ENCODE measurements at regions not wholly inside any gene's neighbourhood (a gene's known extent, or its start where the extent isn't known, plus 50 kb on each side); places are given as distances from the start of the nearest gene placed in this dataset.

GRCh38 chr9:69993110-69993509 is 50.5 kb upstream of the MAMDC2 start:
- Histone ChIP-seq H3K14ac (replicated peaks; ENCODE audit: low read depth, low read length) (no peak overlapping the region), H2BK5ac (ENCODE audit: low read depth, low read length, poor library complexity, severe bottlenecking) (no peak overlapping the region), H2AK9ac (replicated peaks; ENCODE audit: low read depth, low read length, poor library complexity) (no peak overlapping the region), H2BK120ac (ENCODE audit: low read depth, low read length) (no peak overlapping the region), H2AFZ (replicated peaks; ENCODE audit: low read length, poor library complexity) (peak overlapping the region; percentile 13), H3K4me2 (ENCODE audit: low read depth, low read length) (no peak overlapping the region), H4K8ac (ENCODE audit: low read depth in 2 of 2, low read length in 2 of 2) (no peak overlapping the region), H3K9me1 (ENCODE audit: insufficient read depth, low read length) (no peaks in the 10 kb centered on the region), H3K4me1 (ENCODE audit: control insufficient read depth, insufficient read depth, low read length) (peaks cover 1% of the 10 kb centered on the region; the same call in 1 of the 2 replicates), H3K36me3 (ENCODE audit: control insufficient read depth, insufficient read depth, low read length) (no peaks in the 10 kb centered on the region), H3K4me3 (ENCODE audit: insufficient read depth, low read depth, low read length) (no peak overlapping the region), H2AK5ac (ENCODE audit: low read depth, low read length) (no peak overlapping the region), H4K91ac (ENCODE audit: insufficient read depth, low read depth, low read length) (no peak overlapping the region), H3K18ac (ENCODE audit: low read depth, low read length) (no peak overlapping the region), H3K27me3 (ENCODE audit: control insufficient read depth, insufficient read depth, low read length) (no peaks in the 10 kb centered on the region; the same call in 1 of the 2 replicates), H3K4ac (ENCODE audit: low read depth, low read length) (no peak overlapping the region), H3K9ac (ENCODE audit: low read depth, low read length) (no peak overlapping the region), H2BK20ac (ENCODE audit: low read depth, low read length) (no peak overlapping the region), H4K20me1 (ENCODE audit: insufficient read depth, low read length) (no peaks in the 10 kb centered on the region), H3K27ac (ENCODE audit: insufficient read depth, low read length) (no peak overlapping the region), H3K9me3 (ENCODE audit: control insufficient read depth, insufficient read depth, low read length) (no peaks in the 10 kb centered on the region), H4K5ac (ENCODE audit: low read depth, low read length) (no peak overlapping the region), H3K56ac (ENCODE audit: extremely low read depth, insufficient read depth, low read length) (no peak overlapping the region), H3K23ac (ENCODE audit: low read depth, low read length) (no peak overlapping the region), H3K79me1 (ENCODE audit: low read depth in 1 of 2, low read length in 2 of 2) (no peaks in the 10 kb centered on the region), H2BK15ac (ENCODE audit: low read depth, low read length) (no peak overlapping the region)
- TF ChIP-seq MXI1 (IDR thresholded peaks at IDR 0.05; ENCODE audit: borderline replicate concordance, low read depth, low read length) = no peak
- no peak for TF ChIP-seq CHD1 (IDR thresholded peaks at IDR 0.05; ENCODE audit: low read depth, low read length)
- TF ChIP-seq NFE2L2 (IDR thresholded peaks at IDR 0.05; ENCODE audit: low read depth, low read length) = no peak
- no peak for TF ChIP-seq MAFK (IDR thresholded peaks at IDR 0.05; ENCODE audit: low read depth, low read length)
- TF ChIP-seq, protein P1, sequence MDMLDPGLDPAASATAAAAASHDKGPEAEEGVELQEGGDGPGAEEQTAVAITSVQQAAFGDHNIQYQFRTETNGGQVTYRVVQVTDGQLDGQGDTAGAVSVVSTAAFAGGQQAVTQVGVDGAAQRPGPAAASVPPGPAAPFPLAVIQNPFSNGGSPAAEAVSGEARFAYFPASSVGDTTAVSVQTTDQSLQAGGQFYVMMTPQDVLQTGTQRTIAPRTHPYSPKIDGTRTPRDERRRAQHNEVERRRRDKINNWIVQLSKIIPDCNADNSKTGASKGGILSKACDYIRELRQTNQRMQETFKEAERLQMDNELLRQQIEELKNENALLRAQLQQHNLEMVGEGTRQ (IDR thresholded peaks at IDR 0.05; ENCODE audit: low read depth, low read length) = no peak
- no peak for TF ChIP-seq FOS (IDR thresholded peaks at IDR 0.05; ENCODE audit: low read depth, low read length)
- no peak for TF ChIP-seq RAD21 (IDR thresholded peaks at IDR 0.05; ENCODE audit: low read length)
- TF ChIP-seq CEBPB (IDR thresholded peaks at IDR 0.05; ENCODE audit: low read depth, low read length) = no peak
- TF ChIP-seq MAZ (IDR thresholded peaks at IDR 0.05; ENCODE audit: borderline replicate concordance, low read depth, low read length) = no peak
- no peak for TF ChIP-seq RFX5 (IDR thresholded peaks at IDR 0.05; ENCODE audit: low read depth, low read length)
- TF ChIP-seq POLR2A (IDR thresholded peaks at IDR 0.05; ENCODE audit: low read depth, low read length) = no peak
- TF ChIP-seq BHLHE40 (IDR thresholded peaks at IDR 0.05; ENCODE audit: low read depth, low read length) = no peak
- TF ChIP-seq RCOR1 (IDR thresholded peaks at IDR 0.05; ENCODE audit: insufficient replicate concordance, low read length) = no peak
- no peak for TF ChIP-seq ELK1 (IDR thresholded peaks at IDR 0.05; ENCODE audit: borderline replicate concordance, low read depth, low read length)
- TF ChIP-seq, protein P2, sequence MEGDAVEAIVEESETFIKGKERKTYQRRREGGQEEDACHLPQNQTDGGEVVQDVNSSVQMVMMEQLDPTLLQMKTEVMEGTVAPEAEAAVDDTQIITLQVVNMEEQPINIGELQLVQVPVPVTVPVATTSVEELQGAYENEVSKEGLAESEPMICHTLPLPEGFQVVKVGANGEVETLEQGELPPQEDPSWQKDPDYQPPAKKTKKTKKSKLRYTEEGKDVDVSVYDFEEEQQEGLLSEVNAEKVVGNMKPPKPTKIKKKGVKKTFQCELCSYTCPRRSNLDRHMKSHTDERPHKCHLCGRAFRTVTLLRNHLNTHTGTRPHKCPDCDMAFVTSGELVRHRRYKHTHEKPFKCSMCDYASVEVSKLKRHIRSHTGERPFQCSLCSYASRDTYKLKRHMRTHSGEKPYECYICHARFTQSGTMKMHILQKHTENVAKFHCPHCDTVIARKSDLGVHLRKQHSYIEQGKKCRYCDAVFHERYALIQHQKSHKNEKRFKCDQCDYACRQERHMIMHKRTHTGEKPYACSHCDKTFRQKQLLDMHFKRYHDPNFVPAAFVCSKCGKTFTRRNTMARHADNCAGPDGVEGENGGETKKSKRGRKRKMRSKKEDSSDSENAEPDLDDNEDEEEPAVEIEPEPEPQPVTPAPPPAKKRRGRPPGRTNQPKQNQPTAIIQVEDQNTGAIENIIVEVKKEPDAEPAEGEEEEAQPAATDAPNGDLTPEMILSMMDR (conservative IDR thresholded peaks at IDR 0.05; ENCODE audit: low read depth, low read length) = no peak
- TF ChIP-seq SMC3 (IDR thresholded peaks at IDR 0.05; ENCODE audit: low read depth, low read length) = no peak
- POLR2A ChIA-PET (ENCODE audit: unreplicated experiment) = no interaction called here
- CTCF ChIA-PET = no interaction called here
- no peak for DNase-seq
- no peak for ATAC-seq (ENCODE audit: low read depth)
- dilution Hi-C loops (cut with HindIII; ENCODE audit: low sequenced_read_pairs, unreplicated experiment) = no loop called here
- no TSS peak for BruUV-seq (replicated peaks)
- WGBS, 2 experiments (ENCODE audit: extremely low coverage in 2 of 2, insufficient read length in 1 of 2) = 100% methylated on average over 1 of the region's 2 CpGs; no CpG with 5 or more reads in 1 of the 2 experiments
- intact Hi-C loops (cut with micrococcal nuclease) = no loop called here
- in situ Hi-C loops (cut with MboI; ENCODE audit: low sequenced_read_pairs) = no loop called here
